DMS53 (cell line): ENCODE measurements at regions not wholly inside any gene's neighbourhood (a gene's known extent, or its start where the extent isn't known, plus 50 kb on each side); places are given as distances from the start of the nearest gene placed in this dataset.

ENCODE experiments used
- DNase-seq: peaks from one replicate; lab custom pipeline; 2025; lab: John Stamatoyannopoulos, UW

DNA sequence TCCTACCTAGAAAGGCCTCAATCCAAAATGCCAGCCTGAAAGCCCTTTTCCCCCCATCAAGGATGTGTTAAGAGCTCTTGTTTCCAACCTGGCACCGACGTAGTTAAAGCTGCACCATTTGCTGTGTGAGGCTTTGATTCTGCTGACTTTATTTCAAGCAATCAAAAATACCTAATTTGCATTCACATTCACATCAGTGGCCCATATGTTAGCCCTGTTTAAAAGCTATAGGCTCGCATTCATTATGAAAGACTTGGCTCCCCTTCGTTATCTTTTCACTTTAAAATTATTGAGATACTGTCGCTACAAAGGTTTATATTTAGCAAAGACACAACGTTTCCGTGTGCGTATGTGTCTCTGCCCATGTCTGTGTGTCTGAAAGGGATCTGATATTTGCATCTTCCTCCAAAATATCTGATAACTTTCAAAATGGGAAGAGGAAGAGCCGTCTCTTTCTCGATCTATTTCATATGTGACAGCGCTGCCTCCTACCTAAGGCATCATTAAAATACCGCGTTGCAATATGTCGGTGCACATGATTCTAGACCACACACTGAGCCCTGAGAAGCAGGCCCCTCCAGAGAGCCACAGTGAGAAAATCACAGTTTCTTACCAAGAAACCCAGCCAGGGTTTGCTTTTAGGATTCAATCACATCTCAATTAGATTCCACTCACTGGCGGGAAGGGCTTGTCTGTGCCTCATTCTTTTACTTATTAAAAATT lies 57.1 kb upstream of the ITPRID1 start:
- DNase-seq: no peak

DNA sequence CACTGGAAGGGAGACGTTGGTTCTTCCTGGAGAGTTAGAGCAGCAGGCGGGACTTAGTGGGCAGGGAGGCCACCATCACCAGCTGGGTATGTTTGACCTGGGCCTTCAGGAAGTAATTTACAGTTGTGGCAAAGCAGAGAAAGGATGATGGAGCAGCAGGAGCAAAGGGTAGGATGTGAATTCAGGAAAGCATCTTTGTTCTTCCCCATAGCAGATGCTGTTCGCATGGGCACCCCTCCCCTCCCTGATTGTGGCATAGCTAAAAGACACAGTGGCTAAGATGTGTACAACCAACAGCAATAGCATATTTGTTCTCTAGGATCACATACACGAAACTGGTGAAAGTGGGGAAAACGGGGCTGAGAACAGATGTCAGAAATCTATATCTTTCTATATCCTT lies 56.3 kb upstream of the ITPRID1 start:
- no peak for DNase-seq

DNA sequence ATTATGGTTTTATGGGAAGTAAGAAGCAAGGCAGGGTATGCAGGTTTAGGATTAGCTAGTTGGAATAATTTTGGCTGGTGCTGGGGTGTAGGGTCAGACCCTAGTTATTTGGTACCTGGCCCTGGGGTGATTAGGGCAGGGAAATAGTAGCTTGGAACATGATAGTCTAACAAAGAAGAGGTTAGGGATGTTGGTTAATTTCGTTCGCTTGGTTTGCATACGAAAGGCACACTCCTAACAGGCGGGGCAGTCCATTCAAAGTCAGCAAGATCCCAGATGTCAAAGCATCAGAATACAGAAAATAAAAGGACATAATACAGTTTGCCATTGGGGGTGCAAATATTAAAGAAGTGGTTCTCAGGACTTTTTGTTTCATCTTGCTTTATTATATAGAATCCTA lies 55.7 kb upstream of the ITPRID1 start:
- no peak for DNase-seq

DNA sequence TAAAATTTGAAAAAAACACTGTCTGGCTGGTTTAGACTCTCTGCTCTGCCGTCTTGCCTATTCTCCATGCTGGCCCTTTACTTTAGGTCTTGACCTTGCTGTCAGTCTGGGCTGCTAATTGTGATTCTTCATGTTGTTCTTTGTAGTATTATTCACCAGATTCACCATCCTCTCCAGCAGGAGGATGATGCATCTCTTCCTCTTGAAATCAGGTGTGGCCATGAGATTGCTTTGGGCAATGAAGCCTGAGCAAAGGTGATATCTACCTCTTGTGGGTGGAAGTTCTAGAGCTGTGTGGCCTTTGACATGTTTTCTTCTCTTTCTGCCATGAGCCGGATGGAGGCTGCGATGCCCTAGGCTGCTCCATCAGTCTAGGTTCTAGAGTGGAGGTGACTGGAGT lies 51.3 kb upstream of the ITPRID1 start:
- DNase-seq: no peak
